GM21825 (cell line): ENCODE measurements at regions not wholly inside any gene's neighbourhood (a gene's known extent, or its start where the extent isn't known, plus 50 kb on each side); places are given as distances from the start of the nearest gene placed in this dataset.

Source experiments
- ATAC-seq: cut with Tn5 transposase; IDR thresholded peaks from one replicate; pipeline ENCODE4 v1.9.1; 2021; ENCODE audit warnings: mild to moderate bottlenecking, moderate library complexity; ENCODE audit not compliant: unreplicated experiment

DNA sequence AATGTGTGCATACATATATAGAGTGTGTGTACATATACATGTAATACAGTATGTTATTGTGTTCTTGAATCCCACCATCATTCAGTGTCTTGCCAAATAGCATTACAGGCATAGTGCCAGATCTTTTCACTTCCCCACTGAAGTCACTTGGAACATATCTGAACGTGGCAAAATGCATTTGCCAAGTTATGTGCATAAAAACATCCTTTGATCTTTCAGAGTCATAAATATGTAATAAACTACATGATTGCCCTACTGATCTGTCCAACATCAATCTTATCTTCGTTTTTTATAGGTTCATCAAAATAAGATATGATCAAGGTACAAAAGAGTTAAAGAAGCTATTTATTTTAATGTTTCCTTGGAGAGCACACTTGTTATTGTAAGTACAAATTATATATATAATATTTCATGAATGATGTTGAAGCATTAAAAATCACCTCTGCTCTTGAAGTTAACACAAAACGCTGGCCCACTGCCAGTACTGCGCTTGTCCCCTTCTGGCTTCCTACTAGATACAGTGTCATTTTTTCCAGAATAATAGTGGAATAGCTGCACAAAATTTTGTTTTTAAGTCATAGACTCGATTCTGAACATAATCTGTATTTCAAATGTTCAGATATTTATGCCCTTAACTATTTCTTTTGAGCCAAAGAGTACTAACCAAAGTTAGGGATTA is 549.5 kb upstream of the ARRDC4 start:
- ATAC-seq: no peak

DNA sequence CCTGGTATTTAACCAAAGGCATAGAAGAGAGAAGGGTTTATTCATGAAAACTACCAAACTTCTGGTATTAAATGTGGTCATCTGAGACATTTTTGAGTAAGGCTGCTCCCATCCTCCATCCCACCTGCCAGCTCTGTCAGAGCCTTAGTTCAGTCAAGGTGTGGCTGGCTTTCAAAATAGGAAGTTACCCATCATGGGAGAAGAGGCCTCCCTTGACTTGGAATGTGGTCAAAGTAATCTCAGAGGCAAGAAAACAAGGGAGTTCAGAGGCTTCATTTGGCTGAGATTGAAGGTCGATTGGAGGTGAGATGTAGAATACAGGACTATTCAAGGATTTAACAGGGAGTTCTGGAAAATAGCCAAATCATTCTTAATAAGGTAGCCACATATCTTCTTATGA is 540.4 kb upstream of the ARRDC4 start:
- no peak for ATAC-seq

DNA sequence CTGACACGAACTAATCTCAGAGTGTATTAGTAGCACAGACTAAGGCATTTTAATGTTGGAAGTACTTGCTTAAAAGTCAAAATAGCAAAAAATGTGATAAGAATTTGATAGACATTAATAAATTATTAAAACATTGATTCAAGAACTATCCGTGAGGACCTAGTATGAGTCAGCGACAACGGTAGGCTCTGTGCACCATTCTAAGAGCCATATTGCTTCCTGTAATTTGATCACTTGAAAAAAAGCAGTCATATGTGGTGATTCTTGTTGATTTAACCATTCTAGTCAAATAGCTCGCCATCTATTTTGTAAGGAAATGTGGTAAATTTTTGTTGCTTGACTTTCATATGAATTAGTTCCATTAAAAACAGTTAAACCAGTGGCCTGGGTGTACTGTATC is 534.9 kb upstream of the ARRDC4 start:
- no peak for ATAC-seq

- no peak for ATAC-seq
Measured at GRCh38 chr15:97443101-97443500, 517.4 kb upstream of the ARRDC4 start.

GRCh38 chr15:97446138-97446537 is 514.4 kb upstream of the ARRDC4 start:
- no peak for ATAC-seq

DNA sequence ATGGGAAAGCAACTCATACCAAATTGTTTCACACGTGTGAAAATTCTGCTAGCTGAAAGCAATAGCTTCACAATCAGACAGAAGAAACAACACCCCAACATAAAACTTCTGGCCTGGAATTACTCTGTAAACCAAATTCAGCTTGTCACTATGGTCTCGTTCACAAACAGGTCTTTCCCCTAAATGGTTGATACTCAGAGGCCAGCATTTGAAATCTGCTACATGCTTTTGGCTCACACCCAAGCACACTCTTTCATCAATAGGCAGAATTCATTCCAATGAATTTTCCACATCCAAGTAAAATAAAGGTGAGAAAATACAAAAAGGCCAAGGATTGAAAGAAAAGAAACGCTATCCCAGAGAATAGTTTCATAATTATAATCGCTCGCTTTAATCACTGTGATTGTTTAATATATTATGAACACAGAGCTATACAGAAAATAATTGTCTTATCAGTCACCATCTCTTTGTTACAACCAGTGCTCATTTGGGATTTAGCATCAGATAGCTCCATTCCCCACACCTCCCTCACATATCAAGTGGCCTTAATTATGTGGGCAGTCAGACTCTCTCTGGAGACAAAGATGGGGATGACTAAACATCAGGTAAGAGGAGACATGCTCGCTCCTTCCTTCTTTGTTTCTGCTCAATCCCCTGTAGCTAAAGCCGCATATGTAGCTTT is 503.8 kb upstream of the ARRDC4 start:
- ATAC-seq: no peak

- no peak for ATAC-seq
Measured at GRCh38 chr15:97457203-97457847, 503.2 kb upstream of the ARRDC4 start.

DNA sequence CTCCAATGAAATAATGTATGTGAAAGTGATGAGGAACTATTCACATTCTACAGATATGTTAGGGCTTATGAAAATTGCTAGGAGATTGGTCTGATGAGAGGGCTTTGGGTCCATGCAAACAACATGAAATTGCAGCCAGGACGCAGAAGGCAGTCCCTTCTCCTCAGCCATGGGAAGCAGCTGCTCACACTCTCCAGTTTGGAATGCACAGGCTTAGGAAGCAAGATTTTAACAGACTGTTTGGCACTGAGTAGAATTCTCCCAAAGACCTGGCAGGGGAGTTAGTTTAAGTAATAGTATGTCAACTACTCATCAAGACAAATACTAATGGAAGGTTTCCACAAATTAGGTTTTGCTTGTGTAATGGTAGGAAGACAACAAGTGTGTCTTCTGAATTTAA is 500.7 kb upstream of the ARRDC4 start:
- no peak for ATAC-seq

DNA sequence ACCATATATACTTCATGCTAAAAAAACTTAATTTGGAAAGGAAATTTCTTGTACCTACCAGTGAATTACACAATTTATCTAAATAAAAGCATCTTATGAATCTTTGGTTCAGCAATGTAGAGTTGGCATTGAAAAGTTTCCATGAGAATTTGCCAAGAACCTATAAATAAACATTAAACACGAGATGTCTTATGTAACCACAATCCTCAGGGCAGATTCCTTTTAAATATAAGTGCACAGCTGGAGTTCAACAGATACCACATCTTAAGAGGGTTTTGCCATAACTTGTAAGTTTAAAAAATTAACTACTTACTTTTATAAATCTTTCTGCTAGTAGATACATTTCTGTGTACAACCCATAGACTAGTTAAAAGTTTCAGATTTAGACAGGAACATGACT is 499.3 kb upstream of the ARRDC4 start:
- ATAC-seq: no peak

DNA sequence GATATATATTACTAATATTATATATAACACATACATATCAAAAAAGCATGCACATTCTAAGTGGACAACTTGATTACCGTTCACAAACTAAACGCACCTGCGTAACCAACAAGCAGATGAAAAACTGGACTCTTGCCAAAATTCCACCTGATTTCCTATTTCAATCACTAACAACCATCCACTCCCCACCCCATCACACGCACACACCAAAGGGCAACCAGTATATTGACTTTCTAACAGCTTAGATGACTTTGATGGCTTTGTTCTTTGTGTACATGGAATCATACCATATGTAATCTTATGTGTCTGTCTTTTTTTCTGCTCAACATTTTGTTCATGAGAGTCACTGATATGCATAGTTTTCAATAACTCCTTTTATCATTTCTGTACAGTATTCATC is 496.8 kb upstream of the ARRDC4 start:
- no peak for ATAC-seq

GRCh38 chr15:97470417-97470816 is 490.1 kb upstream of the ARRDC4 start:
- no peak for ATAC-seq

DNA sequence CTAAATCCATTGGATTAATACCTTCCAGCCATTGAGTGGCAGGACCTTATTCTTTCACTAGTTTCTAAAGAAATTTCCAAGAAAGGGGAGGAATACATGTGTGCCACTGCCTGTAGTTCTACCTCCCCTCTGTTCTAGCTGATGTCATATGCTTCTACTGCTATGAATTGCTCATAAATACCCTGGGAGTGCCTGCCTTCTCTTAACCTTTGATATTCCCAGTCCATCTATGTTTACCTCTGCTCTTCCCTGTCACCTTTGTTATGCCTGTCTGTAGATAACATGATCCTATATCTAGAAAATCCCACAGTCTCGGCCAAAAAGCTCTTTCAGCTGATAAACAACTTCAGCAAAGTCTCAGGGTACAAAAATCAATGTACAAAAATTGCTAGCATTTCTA is 486.9 kb upstream of the ARRDC4 start:
- ATAC-seq: no peak

DNA sequence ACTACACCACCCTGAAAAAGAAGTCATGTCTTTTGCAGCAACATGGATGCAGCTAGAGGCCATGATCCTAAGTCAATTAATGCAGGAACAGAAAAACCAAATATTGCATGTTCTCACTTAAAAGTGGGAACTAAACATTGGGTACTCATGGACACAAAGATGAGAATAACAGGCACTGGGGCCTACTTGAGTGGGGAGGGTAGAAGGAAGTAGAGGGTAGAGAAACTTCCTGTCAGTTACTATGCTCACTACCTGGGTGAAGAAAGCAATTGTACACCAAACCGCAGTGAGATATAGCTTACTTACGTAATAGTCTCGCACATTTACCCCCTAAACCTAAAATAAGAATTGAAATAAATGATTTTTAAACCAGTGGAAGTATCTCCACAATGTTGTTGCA is 480.5 kb upstream of the ARRDC4 start:
- ATAC-seq: no peak

- ATAC-seq: no peak
Measured at GRCh38 chr15:97482521-97482920, 478.0 kb upstream of the ARRDC4 start.

DNA sequence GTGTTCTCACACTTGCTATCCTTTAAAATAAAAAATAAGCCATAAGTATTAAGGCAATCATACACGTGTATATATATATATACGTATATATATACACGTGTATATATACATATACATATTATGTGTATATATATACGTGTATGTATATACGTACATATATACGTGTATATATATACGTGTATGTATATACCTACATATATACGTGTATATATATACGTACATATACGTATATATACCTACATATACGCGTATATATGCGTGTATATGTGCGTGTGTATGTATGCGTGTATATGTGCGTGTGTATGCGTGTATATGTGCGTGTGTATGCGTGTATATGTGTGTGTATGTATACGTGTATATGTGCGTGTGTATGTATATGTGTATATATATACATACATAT is 477.3 kb upstream of the ARRDC4 start:
- ATAC-seq: no peak

DNA sequence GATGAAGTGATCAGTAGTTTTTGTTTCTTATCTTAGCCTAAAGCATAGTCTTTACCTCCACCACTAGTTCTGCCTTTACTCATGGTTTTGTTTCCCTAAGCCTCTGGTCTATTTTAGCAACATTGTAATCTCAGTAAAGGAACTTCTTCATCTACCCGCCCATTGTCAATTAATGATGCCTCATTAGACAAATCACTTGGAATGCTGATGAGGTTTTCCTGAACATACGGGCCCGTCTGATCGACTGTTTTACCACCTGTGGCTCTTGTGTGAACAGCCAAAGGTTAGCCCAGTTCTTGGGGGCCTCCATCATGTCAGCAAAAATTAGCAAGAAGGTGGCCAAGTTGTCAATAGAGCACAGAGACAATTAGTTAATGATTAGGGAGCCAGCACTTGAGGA is 470.1 kb upstream of the ARRDC4 start:
- ATAC-seq: no peak

- ATAC-seq: no peak
Measured at GRCh38 chr15:97501291-97501690, 459.2 kb upstream of the ARRDC4 start.

GRCh38 chr15:97502038-97502437 is 458.5 kb upstream of the ARRDC4 start:
- ATAC-seq: no peak

DNA sequence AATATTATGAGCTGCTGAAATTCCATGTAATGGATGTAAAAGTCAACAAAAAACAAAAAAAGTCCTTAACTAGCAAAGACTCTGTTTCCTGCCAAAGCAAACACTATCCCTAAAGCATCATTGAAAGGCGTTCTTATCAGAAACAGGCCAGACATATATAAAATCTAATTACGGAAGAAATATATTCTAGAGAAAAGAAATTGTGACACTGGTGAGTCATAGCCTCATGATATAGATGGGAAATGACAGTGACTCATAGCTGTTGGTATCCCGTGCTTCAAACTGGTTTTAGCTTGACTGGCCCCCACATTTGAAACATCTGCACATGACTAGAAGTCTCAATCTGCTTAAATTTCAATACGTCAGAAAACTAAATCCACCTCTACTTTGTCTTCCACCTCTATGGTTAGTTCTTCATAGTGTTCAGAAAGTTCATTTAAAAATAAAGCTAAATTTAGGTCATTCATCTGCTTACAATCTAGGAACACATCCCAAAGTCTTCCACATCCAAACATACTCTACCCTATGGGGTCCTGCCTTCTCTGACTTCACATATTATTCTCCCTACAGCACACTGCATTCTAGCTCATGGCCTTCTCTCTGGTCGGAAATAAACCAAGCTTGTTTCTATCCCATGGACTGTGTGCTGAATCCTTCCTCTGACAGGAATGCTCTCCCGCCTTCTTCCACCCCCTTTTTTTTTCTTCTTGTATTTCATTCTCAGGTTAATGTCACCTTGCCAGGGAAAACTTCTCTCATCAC is 456.3 kb upstream of the ARRDC4 start:
- no peak for ATAC-seq

DNA sequence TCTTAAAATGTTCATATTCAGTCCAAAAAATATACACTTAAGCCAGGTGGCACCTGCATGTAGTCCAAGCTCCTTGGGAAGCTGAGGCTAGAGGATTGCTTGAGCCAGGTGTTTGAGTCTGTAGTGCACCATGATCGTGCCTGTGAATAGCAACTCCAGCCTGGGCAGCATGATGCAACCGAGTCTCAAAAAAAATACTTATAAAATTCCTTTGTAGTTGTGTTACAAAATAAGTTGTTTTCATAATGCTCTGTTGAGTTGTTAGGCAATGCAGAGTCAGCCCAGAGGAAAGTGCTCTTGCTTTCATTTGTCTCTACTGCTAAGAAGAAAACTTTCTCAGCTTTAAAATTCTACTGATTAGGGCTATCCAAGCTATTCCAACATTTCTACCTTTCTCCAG is 442.8 kb upstream of the ARRDC4 start:
- no peak for ATAC-seq

GRCh38 chr15:97520689-97521088 is 439.8 kb upstream of the ARRDC4 start:
- no peak for ATAC-seq
